Gastroesophageal sphincter (tissue), 3 donors: ENCODE measurements at regions not wholly inside any gene's neighbourhood (a gene's known extent, or its start where the extent isn't known, plus 50 kb on each side); places are given as distances from the start of the nearest gene placed in this dataset.
A peak's percentile ranks its signal among the peaks of the same experiment; 100 is the strongest.

Source experiments
- EP300 ChIP-seq: sonication (generic); formaldehyde crosslinking; IDR thresholded peaks from one replicate; pipeline ENCODE4 v1.6.1; 2017; ENCODE audit warnings: antibody characterized with exemption, mild to moderate bottlenecking
- POLR2A ChIP-seq, 2 donors: fragments of 450-650 bp; IDR thresholded peaks; one replicate each; pipeline ENCODE4 v1.6.1; 2017; ENCODE audit warnings: antibody characterized with exemption in 2 of 2, mild to moderate bottlenecking in 2 of 2, moderate library complexity in 1 of 2
- POLR2AphosphoS5 ChIP-seq: sonication (generic); formaldehyde crosslinking; IDR thresholded peaks from one replicate; pipeline ENCODE4 v1.6.1; 2017; ENCODE audit warnings: antibody characterized with exemption
- TF ChIP-seq, protein P1 (sequence below), 4 experiments: fragments of 200-600 bp in 2 of 4; fragments of 450-650 bp in 2 of 4; sonication (generic) in 1 of 4; IDR thresholded peaks; one replicate each; pipeline ENCODE4 v1.5.1; 2017 to 2019; ENCODE audit warnings: antibody characterized with exemption in 4 of 4, mild to moderate bottlenecking in 2 of 4, moderate library complexity in 2 of 4

DNA sequence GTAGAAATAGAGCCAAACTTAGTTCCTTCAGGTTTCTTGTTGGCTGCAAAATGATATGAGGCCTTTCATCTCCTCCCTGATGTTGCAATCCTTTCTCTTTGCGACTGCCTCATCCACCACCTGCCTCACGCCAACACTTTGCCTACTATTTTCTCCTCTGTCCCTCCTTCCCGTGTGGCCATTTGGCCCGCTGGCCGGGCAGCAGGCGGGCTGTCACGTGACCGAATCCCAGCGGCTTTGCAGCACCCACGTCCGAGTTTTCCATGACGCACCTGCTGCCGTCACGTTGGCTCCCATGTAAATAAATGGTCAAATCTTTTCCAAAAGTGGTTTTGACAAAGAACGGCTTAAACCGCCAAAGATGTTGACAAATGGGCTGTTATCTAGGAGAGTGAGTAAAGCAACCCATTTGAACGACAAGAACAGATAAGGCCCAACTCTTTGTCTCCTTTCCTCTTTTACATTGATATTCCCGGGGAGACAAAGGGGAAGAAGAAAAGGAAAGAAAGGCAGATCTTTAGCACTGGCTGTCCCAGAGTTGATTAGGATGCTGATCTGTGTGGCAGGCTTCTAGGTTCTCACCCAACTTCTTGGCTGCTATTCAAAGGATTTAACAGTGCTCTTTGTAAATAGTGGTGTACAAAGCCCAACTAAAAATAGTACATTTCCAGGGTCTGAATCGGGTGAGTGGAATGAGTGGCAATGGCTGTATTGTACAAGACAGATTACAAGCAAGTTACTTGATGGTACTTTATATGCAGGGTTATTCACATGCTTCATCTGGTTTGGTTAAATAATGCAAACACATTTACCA is 174.2 kb upstream of the JADE1 start:
- peak; percentile 77 for TF ChIP-seq POLR2AphosphoS5
- no peak for TF ChIP-seq POLR2A (IDR thresholded peaks at IDR 0.05)
- TF ChIP-seq, protein P1, sequence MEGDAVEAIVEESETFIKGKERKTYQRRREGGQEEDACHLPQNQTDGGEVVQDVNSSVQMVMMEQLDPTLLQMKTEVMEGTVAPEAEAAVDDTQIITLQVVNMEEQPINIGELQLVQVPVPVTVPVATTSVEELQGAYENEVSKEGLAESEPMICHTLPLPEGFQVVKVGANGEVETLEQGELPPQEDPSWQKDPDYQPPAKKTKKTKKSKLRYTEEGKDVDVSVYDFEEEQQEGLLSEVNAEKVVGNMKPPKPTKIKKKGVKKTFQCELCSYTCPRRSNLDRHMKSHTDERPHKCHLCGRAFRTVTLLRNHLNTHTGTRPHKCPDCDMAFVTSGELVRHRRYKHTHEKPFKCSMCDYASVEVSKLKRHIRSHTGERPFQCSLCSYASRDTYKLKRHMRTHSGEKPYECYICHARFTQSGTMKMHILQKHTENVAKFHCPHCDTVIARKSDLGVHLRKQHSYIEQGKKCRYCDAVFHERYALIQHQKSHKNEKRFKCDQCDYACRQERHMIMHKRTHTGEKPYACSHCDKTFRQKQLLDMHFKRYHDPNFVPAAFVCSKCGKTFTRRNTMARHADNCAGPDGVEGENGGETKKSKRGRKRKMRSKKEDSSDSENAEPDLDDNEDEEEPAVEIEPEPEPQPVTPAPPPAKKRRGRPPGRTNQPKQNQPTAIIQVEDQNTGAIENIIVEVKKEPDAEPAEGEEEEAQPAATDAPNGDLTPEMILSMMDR (IDR thresholded peaks at IDR 0.05): no peak
- TF ChIP-seq EP300: peak; percentile 97
